HG02571 (cell line): ENCODE measurements at regions not wholly inside any gene's neighbourhood (a gene's known extent, or its start where the extent isn't known, plus 50 kb on each side); places are given as distances from the start of the nearest gene placed in this dataset.

Experiments used
- ATAC-seq: cut with Tn5 transposase; IDR thresholded peaks from one replicate; pipeline ENCODE4 v1.9.1; 2021; ENCODE audit warnings: mild to moderate bottlenecking, moderate library complexity; ENCODE audit not compliant: unreplicated experiment

DNA sequence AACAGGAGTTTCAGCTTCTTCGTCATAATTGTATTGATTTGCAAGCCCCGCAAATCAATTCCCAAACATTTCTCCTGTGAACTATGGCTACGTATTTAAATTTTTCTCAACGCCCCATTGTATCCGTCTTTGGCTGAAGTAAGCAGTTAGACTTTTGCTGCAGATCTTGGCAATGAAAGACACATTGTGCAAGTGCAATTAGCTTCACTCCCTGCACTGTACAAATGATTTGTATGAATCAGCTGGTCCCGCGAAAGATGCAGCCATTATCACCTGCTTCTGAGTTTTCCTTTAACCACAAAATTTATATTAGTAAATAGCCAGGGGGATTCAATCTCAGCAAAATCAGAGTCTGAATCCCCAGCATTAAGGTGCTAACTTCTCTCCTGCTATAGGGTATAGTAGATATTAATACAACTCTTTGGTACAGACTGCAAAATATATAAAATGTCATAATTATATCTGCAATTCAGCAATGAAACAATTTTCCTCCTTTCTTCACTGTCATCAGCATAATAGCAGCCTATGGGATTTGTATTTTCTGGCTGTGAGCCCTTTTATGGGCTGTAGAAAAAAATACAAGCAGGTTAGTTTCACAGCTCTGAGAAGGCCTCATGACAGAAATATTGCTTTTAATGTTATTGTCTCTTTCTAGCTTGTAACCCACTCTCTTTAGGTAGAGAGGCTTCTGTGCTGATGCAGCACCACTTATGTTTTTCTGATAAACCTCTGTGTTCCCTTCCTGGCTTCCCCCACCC lies 68.4 kb upstream of the SMARCA2 start:
- no peak for ATAC-seq

DNA sequence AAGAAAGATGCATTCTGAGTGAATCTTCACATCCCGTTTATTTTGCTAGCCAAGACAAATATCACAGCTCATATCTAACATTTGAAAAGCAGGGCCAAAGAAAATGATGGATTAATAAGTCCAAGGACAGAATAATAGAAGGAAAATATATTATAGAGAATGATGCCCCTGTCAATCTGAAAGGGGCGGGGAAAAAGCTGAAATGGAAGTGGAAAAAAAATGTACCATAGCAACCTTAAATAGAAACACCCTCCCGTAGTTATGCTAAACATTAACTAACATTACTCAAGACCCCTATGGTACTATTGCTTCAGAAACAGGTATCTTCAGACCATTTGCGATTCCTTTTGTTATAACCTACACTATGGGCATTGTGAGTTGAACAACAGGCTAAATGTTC lies 67.7 kb upstream of the SMARCA2 start:
- no peak for ATAC-seq

DNA sequence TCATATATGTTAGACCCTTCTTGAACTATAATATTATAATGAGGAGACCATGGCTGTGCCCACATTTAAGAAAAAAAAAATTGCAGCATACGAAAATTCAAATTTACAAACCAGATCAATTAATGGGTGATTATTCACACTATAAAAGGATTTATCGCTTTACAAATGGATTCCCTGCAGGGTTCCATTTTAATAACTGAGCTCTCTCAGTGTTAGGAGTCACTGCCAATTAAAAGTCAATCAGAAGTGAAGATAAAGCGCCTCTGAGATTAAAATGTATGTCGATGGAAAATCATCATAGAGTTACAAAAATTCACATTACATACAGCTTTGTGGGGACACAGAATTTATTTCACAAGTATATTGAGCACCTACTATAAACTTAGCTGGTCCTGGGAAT lies 66.6 kb upstream of the SMARCA2 start:
- ATAC-seq: no peak

DNA sequence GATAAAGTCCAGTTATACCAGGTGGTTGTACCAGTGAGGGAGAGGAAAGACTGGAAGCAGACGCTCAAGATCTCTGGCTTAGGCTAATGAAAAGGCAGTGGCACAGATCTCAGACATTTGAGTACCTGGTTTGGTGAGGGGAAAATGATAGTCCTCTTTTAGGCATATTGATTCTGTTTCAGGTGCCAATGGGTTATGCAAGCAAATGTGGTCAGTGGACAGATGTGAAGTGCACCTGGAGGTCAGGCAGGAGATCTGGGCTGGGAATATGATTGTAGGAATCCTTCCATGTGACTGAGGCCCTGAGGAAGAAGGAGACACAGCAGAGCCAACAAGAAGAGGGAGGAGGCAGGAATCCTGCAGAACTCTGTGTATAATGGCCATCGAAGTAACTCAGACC lies 63.7 kb upstream of the SMARCA2 start:
- no peak for ATAC-seq

DNA sequence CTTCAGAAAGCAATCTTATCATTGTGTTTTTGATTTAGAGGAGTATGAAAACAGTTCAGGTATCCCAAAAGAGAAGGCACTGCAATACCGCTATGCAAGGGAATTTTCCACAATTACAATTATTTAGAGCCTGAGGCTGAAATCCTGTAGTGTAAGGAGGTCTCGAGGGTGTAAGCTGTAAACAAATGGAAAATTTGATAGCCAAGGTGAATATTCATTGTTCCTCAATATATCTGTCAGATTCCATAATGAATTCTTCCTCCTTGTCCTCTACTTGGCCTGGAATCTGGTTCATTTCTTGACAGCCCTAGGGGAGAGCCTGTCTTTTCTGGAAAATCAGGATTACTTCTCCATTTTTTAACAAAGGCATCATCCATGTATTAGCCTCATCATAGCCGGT lies 63.1 kb upstream of the SMARCA2 start:
- ATAC-seq: no peak

DNA sequence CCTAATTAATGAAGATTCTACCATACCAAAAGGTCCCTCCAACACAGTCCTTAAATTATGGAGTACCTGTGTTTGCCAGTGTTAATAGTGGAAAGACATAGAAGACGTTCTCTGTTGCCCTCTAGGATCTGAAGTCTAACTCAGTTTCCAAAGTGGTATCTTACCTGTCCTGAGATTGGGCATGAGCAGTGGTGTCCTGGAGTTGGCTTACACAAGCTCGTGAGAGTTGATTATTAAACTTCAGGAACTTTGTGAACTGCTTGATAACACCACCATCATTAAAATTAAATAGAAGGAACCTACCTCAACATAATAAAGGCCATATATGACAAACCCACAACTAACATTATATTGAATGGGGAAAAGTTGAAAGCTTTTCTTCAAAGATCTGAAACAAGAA lies 60.9 kb upstream of the SMARCA2 start:
- no peak for ATAC-seq

DNA sequence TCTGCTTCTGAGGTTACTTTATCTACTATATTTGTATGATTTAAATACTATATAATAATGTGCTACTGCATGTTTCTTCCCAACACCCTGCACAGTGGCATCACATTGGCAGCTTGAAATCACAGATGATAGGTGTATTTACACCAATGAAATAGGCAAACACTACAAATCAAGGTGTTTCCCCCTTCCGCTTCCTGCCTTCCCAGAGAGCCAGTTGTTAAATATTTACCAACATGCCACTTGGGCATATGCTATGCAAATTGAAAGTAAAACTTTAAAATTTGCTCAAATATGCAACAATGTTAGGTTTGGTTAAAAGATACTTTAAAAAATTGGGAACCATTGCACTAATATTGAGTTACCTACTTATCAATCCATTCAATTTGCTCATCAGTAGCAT lies 58.2 kb upstream of the SMARCA2 start:
- ATAC-seq: no peak

DNA sequence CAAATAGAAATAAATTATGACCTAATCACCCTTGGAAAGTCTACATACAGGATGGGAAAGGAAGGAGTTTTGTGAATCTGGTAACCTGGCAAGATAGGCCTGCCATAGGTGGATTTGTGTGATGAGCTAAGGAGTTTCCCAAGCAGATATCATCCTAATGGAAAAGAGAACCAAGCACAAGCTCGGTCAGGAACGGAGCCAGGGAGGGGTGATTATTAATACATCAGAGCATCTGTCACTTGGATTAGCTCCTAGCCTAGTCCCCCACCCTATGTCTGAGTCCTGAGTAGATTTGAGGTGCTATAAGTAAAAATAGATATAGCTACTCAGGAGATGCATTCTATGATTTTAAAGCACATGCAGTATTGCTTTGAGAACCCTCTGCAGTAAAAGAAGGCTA lies 57.3 kb upstream of the SMARCA2 start:
- ATAC-seq: no peak

DNA sequence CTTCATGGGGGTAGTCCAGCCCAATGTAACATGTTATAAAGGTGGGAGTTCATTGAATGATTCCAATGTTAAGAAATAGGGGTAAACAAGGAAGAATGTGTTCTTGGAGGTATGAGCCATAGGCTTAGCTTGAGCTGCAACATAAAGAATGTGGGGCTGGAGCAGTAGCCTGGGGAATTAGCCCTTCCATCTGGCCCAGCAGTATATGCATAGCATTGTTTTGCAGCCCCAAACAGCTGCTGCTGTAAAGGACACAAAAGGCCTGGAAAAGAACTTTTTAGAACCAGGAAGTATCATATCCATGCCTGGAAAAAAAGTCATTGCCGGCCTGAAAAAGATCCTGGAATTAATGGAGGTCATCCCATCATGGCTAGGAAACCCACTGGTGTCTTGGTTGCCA lies 55.8 kb upstream of the SMARCA2 start:
- ATAC-seq: no peak

DNA sequence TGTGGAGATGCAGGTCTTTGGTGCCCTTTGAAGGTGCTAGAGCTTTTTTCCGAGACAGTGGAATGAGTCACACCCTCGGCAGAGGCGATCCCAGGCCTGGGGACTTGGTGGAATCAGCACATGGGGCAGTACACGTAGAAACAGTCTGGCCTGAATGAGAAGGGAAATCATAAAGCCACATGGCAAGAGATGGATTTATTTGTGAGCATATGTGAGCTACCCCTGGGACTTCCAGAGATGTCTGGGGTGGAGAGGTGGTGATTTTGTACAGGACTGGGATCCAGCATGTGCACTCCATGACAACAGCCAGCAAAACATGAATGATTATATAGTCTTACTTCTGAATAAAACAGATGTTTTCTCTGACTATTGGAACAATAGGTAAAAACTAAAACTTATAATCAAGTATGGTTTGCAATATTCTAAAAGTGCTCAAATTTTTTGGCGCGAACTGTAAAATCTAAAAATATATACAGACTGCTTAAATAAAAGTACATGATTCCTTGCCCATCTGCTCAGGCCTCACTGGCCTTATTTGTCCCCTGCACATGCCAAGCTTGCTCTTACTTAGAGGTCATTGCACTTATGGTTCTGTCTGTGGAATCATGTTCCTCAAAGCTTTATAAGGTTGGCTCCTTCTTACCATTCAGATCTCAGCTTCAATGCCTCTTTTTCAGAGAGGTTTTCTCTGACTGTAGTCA lies 54.7 kb upstream of the SMARCA2 start:
- ATAC-seq: no peak

DNA sequence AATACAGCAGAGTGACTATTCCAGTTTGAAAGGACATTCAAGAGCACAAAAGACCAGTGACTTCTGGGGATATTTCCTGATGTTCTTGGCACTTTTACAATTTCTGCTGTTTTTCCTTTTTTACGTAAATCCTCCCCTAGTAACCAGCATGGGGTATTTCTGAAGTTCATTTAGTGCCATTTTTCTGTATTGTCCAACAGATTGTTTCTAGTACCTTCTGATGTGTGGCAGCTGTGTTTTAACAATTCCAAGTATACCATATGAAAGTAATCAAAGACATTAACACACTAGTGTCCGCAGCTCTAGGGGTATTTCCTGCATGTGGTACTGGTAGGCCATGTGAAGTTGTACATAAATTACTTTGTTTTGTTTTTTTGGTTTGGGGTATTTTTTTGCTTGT lies 53.0 kb upstream of the SMARCA2 start:
- ATAC-seq: no peak

DNA sequence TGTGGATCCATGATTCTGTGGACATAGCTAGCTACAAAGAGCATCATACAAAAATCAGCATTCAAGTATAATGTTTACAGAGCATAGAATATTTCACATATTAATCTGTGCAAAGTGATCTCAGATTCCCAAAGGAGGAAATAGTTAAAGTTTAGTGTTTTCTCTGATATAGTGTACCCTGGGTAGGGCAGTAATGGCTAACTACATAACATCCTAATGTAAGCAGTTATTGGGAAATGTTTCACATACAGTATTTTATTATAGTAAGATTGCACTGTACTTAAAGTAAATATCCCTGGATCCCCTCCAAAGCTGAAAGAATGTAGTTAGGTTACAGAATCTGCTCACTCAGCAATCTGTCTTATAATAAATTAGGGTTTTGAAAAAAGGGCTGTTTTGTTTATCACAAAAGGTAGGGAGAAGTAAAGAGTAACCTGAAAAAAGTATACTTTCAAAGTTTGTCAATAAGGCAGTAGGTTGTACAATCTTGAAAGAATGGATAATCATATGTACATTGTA lies 52.5 kb upstream of the SMARCA2 start:
- no peak for ATAC-seq

DNA sequence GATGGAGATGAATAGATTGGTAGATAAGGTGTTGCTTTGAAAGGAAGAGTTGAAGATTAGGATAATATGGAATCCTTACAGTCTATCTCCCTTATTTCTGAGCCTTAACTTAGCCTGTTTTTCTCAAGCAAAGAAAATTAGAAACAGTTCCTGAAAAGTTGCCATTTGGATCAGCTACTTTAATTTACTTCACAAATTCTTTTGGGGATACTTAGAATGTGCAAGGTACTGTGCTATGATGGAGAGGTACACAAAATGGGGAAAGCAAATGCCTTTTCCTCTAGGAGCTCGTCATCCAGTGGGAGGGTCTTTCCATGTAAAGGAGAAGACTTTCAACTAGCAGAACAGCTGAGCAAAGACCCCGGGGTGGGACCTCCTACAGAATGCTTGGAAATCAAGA lies 51.1 kb upstream of the SMARCA2 start:
- no peak for ATAC-seq
